ENCODE measurements at regions not wholly inside any gene's neighbourhood (a gene's known extent, or its start where the extent isn't known, plus 50 kb on each side); places are given as distances from the start of the nearest gene placed in this dataset.
"Not testable (repeated sequence)": the region's sequence is repeated elsewhere in the genome, so short reads cannot be mapped to it uniquely, and the experiment has no call there.

DNA sequence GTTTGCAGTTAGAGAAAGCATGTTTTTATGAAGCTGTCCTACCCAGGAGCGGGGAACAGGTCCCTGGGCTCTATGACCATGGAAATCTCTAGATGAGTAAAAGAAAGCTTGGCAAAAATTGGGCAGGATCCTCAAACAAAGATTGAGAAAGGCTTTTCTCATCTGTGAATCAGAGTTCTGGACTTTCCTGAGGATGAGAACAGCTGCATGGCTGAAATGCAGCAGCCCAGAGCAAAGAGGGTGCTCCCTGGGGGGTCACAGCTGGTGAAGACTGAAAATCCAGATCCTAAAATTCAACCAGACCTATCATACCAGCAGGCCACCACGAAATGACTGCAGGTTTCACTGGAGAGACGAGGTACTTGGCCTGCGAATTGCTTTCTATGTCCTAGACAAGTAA, 65.7 kb upstream of the APP start (continued):
- TF ChIP-seq ZNF462 (CRISPR knock-in tag; IDR thresholded peaks at IDR 0.05) = no peak

- H3K4me1 Mint-ChIP-seq; H4K20me1 ChIP-seq (replicated peaks; ENCODE audit: insufficient read depth); H3F3A ChIP-seq (replicated peaks; ENCODE audit: low read depth); H3K4me1 ChIP-seq (ENCODE audit: insufficient read depth); H3K36me3 ChIP-seq (ENCODE audit: insufficient read depth); H2AFZ ChIP-seq; H3K4me2 ChIP-seq; ATAC-seq; H3K27me3 Mint-ChIP-seq (ENCODE audit: insufficient read depth, low read depth, poor library complexity); H3K79me2 ChIP-seq (replicated peaks; ENCODE audit: insufficient read depth); H3K27me3 ChIP-seq (ENCODE audit: insufficient read depth); H3K27ac Mint-ChIP-seq; DNase-seq (ENCODE audit: low spot score); H3K4me3 Mint-ChIP-seq; H3K4me3 ChIP-seq; H3K27ac ChIP-seq (ENCODE audit: low read depth): not testable (repeated sequence)
- 0 out of 2 replicates have a peak, but pooled peaks cover 16% of the 10 kb centered on the region for H3K9me2 ChIP-seq (ENCODE audit: insufficient read depth)
- Mint-ChIP-seq H3K9me3 (peaks cover 31% of the 10 kb centered on the region; the same call in 2 of the 3 replicates), H3K36me3 (ENCODE audit: low read depth) (peaks cover 26% of the 10 kb centered on the region)
Observed at GRCh38 chr21:26233297-26233696, 62.7 kb upstream of the APP start.

- H3K36me3 Mint-ChIP-seq (ENCODE audit: low read depth) = peaks cover 26% of the 10 kb centered on the region
- H3K27ac ChIP-seq (ENCODE audit: low read depth); H3K27me3 Mint-ChIP-seq (ENCODE audit: insufficient read depth, low read depth, poor library complexity); H3K79me2 ChIP-seq (replicated peaks; ENCODE audit: insufficient read depth); H3K4me3 Mint-ChIP-seq; H3K36me3 ChIP-seq (ENCODE audit: insufficient read depth); H3K27me3 ChIP-seq (ENCODE audit: insufficient read depth); H3K4me1 Mint-ChIP-seq; H3K4me2 ChIP-seq; H2AFZ ChIP-seq; DNase-seq (ENCODE audit: low spot score); H3K27ac Mint-ChIP-seq; ATAC-seq; H4K20me1 ChIP-seq (replicated peaks; ENCODE audit: insufficient read depth); H3K4me3 ChIP-seq; H3F3A ChIP-seq (replicated peaks; ENCODE audit: low read depth): not testable (repeated sequence)
- 0 out of 2 replicates have a peak, but pooled peaks cover 16% of the 10 kb centered on the region for H3K9me2 ChIP-seq (ENCODE audit: insufficient read depth)
- H3K4me1 ChIP-seq (ENCODE audit: insufficient read depth) = peaks cover 10% of the 10 kb centered on the region
- H3K9me3 Mint-ChIP-seq = peaks cover 31% of the 10 kb centered on the region; the same call in 2 of the 3 replicates
Observed at GRCh38 chr21:26232491-26232890, 61.9 kb upstream of the APP start.

All from GM23338 (cell line).